HG03045 (cell line): ENCODE measurements at regions not wholly inside any gene's neighbourhood (a gene's known extent, or its start where the extent isn't known, plus 50 kb on each side); places are given as distances from the start of the nearest gene placed in this dataset.

Experiments used
- ATAC-seq: cut with Tn5 transposase; IDR thresholded peaks from one replicate; pipeline ENCODE4 v1.9.1; 2021; ENCODE audit warnings: mild to moderate bottlenecking, moderate library complexity; ENCODE audit not compliant: unreplicated experiment

DNA sequence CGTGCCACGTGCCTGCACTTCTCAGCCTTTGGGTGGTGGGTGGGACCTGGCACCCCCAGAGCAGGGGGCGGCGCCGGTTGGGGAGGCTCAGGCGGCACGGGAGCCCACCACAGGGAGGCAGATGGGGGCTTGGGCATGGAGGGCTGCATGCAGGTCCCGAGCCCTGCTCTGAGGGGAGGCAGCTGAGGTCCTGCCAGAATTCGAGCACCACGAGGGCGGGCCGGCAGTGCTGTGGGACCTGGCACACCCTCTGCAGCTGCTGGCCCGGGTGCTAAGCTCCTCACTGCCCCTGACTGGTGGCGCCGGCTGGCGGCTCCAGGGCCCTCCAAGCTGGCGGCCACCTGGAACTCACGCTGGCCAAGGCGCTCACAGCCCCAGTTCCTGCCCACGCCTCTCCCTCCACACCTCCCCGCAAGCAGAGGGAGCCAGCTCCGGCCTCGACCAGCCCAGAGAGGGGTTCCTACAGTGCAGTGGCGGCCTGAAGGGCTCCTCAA, 1176.8 kb upstream of the GYPC start:
- no peak for ATAC-seq

DNA sequence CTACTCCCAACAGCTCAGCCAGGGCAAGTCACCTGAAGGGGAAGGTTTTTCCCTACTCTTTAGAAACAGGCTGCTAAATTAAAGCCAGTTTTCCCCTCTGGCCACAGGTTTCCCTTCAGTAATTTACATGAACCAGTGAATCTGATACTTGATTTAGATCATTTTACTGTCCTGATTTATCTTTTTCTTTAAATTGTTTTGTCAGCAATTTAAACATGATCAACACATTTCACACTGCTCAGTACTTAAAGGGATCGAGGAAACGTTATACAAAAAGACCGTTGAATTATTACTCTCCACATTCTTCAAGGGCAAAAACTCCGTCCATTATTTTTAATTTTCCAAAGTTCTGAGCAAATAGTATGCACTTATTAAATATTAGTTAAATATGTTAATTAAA, 1165.7 kb upstream of the GYPC start:
- no peak for ATAC-seq

- no peak for ATAC-seq
These were observed 1164.3 kb upstream of the GYPC start for GRCh38 chr2:125491663-125492062.

- ATAC-seq = no peak
These were observed 1143.6 kb upstream of the GYPC start for GRCh38 chr2:125512313-125512712.

DNA sequence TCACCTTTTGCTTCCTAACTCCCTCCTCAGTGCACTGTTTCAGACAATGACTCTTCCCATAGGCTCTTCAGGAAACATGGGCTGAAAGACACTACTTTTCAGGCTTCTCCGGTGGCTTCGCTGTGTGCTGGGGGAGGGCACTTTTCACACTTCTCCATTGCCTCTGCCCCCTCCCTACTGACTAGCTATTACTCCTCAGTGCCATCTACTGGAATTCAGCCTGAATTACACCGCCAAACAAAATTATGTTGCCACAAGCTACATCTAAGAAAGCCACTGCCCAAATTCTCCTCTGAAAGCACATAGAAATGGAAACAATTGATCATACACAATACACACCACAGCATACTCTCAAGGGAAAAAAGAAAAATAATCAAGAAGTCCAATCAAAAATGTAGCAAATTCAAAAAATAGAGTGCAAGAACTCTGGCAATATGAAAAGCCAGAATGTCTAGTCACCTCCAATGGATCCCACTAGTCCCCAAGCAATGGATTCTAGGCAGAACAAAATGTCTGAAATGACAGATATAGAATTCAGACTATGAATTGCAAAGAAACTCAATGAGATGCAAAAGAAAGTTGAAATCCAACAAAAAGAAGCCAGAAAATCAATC, 1139.4 kb upstream of the GYPC start:
- ATAC-seq = peak; percentile 55

- no peak for ATAC-seq
These were observed 1129.9 kb upstream of the GYPC start for GRCh38 chr2:125526093-125526492.

- ATAC-seq = no peak
These were observed 1120.9 kb upstream of the GYPC start for GRCh38 chr2:125535089-125535488.

DNA sequence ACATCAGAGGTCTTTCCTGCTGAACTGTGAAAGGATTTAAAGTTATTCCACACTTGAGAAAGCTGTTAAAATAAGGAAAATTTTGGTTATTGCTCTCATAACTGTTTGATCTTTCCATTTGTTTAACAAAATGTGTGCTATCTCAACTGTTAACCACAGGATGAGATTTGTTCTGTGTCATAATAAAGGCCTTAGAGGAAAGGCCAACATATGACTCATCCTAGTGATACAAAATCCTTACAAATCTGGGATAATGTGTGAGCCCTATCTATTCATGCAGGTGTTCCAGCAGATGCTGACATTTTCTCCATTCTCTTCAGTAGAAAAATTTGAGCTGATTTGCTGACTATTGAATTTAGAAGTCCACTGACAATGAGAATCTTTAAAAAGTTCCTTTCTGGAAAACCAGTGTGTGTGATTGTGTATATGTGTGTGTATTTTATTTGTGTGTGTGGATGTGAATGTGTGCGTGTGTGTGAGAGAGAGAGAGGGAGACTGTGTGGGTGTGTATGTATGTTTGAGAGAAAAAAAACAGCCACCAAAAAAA, 1111.9 kb upstream of the GYPC start:
- ATAC-seq = no peak

- no peak for ATAC-seq
These were observed 1102.2 kb upstream of the GYPC start for GRCh38 chr2:125553768-125554167.

GRCh38 chr2:125554956-125555355, 1101.0 kb upstream of the GYPC start:
- no peak for ATAC-seq

GRCh38 chr2:125559186-125559585, 1096.8 kb upstream of the GYPC start:
- ATAC-seq = no peak

DNA sequence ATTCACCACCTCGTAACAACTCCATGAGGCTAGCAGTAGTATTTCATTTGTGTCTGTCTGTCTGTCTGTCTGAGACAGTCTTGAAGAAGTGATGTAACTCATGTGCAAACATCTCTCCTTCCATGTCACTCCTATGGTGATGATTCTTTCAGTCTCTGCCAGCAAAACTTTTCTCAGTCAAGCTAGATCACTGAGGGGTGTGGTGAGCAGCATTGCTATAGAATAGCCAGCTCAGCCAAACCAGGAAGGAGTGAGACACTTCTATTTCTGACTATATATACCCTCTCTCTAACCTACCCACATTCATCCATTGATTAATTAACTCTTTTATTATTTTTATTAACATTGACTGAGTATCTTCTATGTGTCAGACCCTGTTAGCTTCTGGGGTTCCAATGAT, 1095.1 kb upstream of the GYPC start:
- ATAC-seq = no peak

DNA sequence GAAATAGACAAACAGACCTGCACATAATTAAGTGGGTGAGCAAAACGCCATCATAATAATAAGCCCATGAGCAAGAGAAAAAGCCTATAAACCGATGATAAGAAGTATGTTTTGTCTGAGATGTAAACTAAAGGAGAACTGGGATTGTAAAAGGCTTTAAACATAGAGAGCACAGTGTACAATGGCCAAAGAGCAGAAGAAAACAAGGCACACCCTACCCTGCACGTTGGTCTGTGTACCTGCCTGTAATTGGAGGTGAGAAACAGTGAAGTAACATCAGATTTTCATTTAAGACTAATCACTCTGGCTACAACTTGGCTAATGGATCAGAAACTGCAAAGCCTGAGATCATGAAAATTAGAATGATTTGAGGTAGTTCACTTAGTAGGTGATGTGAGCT, 1094.7 kb upstream of the GYPC start:
- no peak for ATAC-seq

GRCh38 chr2:125562924-125563323, 1093.0 kb upstream of the GYPC start:
- no peak for ATAC-seq

- ATAC-seq = no peak
These were observed 1091.5 kb upstream of the GYPC start for GRCh38 chr2:125564471-125564870.

DNA sequence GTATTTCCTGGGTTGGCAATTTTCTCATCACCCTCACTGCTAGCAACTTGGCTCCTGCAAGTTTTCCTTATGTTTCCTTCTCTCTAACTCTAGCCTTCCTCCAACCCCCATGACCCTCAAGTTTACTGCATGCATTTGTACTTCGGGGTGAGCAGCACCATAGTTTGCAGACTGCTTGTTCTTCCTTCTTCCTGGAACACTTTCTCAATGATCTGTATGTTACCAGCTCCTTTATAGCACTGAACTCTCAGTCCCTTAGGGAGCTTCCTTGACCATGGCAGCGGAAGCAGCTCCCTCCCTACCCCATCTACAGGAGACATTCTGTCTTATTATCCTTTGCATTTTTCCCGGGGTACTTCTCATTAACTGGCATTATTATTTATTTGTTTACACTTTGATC, 1089.5 kb upstream of the GYPC start:
- ATAC-seq = no peak

GRCh38 chr2:125567100-125567499, 1088.9 kb upstream of the GYPC start:
- ATAC-seq = no peak

DNA sequence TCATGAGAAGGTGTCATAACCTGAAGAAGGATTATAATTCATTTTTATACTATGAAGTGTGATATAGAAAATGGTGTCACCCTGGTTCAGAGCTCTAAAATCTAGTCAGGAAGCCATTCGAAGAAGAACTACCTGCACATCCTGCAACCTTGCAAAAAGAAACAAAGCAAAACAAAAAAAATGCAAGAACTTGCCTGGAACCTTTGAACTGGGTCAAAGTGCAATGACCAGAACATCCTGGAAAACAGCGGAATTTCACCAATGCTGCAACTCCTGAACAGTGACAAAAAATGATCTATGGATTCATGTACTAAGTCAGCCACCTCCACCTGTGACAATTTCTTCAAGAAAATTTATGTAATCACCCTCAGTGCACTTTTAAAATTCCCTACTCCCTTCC, 1083.3 kb upstream of the GYPC start:
- no peak for ATAC-seq

DNA sequence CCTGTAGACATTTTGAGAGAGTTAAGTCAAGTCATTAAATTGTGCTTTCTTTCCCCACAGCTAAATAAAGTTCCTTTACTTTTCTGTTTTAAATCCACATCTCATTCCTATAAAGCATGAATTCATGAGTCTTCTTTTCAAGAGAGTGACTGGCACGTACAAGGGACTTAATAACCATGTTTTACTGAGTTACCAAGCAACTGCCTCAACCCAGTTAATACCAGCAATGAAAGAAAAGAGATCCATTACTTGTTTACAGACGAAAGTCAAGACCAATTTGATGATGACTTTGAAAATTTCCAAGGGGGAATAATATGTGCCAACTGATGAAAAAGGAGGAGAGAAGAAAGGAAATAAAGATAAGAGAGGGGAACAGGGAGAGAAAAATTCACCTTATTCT, 1082.5 kb upstream of the GYPC start:
- no peak for ATAC-seq

GRCh38 chr2:125576558-125576957, 1079.4 kb upstream of the GYPC start:
- no peak for ATAC-seq

GRCh38 chr2:125581557-125581956, 1074.4 kb upstream of the GYPC start:
- no peak for ATAC-seq

DNA sequence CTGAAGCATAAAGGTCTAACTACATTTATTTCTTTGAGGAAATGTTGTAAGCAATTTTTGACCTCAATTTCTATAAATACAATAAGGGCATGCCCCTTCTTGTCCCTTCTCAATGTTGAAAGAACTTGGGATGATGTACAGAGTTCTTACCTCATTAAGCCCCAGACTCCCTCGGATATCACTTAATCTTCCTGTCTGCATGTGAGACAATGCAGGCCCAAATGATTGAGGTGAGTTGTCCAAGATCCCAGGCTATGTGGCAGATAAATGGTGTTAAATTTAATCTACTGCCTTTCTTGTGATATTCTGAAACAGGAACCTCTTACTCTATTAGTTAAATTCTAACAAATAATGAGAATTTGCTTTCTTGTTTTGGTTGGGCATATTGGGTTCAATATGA, 1073.4 kb upstream of the GYPC start:
- ATAC-seq = no peak

DNA sequence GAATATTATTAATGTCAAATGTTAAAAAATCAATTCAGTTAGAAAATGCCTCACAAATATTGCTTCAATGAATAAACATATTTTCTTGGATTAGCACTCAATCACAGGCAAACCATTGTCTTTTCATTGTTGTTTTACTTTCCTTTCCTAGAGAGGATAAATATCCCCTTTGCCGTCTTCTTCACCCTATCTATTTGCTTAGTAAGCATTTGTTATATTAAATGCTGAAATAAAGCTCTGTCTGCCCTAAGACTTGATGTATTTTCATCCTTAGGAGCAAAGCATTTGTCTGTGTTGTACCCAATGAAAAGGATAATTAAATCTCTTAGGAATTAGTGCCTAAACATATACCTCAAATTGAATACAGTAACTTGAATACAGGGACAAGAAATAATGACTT, 1071.2 kb upstream of the GYPC start:
- ATAC-seq = no peak
